ENCODE measurements at regions not wholly inside any gene's neighbourhood (a gene's known extent, or its start where the extent isn't known, plus 50 kb on each side); places are given as distances from the start of the nearest gene placed in this dataset.

DNA sequence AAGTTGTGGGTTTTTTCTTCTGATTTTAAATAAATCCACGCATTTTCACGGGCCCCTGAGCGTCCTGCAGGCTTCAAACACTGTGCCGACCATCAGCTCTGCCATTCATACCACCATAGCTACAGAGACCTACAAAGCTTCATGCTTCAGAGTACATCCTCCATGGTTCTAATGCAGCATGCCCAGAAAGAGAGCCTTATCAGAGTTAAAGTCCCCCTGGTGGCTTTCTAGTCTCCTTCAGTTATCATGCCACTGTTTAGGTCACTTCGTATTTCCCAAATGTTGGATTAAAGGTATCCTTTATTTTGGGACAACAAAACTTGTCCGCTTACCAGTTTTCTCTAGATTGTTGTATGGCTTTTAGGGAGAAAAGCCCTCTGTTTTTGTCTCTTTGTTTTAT lies 66.7 kb upstream of the VCX2 start:
- Histone ChIP-seq H3K27me3 (ENCODE audit: insufficient read depth, low read length, poor library complexity, severe bottlenecking) (no peaks in the 10 kb centered on the region), H4K20me1 (ENCODE audit: insufficient read depth, low read length, poor library complexity, severe bottlenecking) (no peaks in the 10 kb centered on the region), H3K9me3 (ENCODE audit: insufficient read depth, low read depth, low read length) (no peaks in the 10 kb centered on the region), H3K4me1 (ENCODE audit: insufficient read depth, low read length, poor library complexity, severe bottlenecking) (no peaks in the 10 kb centered on the region), H3K9me2 (replicated peaks; ENCODE audit: low read depth, low read length) (no peaks in the 10 kb centered on the region), H3K4me3 (ENCODE audit: low read length, poor library complexity, severe bottlenecking) (no peak overlapping the region), H3K79me2 (ENCODE audit: insufficient read depth, low read length) (no peaks in the 10 kb centered on the region), H3K4me2 (ENCODE audit: low read depth, low read length, poor library complexity, severe bottlenecking) (no peak overlapping the region), H3K9ac (ENCODE audit: low read depth, low read length, poor library complexity, severe bottlenecking) (no peak overlapping the region), H3K36me3 (ENCODE audit: insufficient read depth, low read length) (no peaks in the 10 kb centered on the region), H2AFZ (ENCODE audit: low read length) (no peak overlapping the region), H3F3A (ENCODE audit: low read depth) (no peaks in the 10 kb centered on the region)
- TF ChIP-seq, protein P1, sequence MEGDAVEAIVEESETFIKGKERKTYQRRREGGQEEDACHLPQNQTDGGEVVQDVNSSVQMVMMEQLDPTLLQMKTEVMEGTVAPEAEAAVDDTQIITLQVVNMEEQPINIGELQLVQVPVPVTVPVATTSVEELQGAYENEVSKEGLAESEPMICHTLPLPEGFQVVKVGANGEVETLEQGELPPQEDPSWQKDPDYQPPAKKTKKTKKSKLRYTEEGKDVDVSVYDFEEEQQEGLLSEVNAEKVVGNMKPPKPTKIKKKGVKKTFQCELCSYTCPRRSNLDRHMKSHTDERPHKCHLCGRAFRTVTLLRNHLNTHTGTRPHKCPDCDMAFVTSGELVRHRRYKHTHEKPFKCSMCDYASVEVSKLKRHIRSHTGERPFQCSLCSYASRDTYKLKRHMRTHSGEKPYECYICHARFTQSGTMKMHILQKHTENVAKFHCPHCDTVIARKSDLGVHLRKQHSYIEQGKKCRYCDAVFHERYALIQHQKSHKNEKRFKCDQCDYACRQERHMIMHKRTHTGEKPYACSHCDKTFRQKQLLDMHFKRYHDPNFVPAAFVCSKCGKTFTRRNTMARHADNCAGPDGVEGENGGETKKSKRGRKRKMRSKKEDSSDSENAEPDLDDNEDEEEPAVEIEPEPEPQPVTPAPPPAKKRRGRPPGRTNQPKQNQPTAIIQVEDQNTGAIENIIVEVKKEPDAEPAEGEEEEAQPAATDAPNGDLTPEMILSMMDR (conservative IDR thresholded peaks at IDR 0.05; ENCODE audit: low read length): no peak
- TF ChIP-seq EZH2phosphoT487 (IDR thresholded peaks at IDR 0.05; ENCODE audit: borderline replicate concordance): no peak

DNA sequence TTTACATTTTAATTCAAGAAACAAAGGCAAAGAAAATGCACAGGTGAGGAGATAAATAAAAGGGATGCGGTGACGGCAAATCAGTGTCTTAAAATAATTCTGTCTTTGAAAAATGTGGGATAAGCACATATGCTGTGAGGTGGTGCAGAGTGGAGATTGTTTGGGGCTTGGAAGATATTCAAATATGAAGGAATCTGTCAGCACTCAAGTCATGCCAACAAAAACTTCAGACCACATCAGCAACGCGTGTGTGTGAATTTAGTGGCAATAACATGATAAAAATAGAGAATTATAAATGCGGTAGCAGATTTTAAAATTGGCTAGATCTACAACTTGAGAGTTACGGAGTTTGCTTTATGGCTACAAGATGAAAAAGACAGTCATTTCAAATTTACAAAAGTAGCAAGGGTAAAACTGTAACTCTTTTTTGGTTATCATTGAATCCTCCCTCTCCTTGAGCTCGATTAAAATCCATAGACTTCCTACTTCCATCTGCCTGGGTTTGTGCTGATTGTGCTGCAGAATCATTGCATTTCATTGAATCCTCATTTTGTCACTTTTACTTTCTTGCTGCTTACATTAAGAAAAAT lies 71.5 kb upstream of the VCX2 start:
- Histone ChIP-seq H4K20me1 (ENCODE audit: insufficient read depth, low read length, poor library complexity, severe bottlenecking) (no peaks in the 10 kb centered on the region), H3K4me2 (ENCODE audit: low read depth, low read length, poor library complexity, severe bottlenecking) (no peak overlapping the region), H3F3A (ENCODE audit: low read depth) (no peaks in the 10 kb centered on the region), H3K4me3 (ENCODE audit: low read length, poor library complexity, severe bottlenecking) (no peak overlapping the region), H2AFZ (ENCODE audit: low read length) (no peak overlapping the region), H3K9ac (ENCODE audit: low read depth, low read length, poor library complexity, severe bottlenecking) (no peak overlapping the region), H3K4me1 (ENCODE audit: insufficient read depth, low read length, poor library complexity, severe bottlenecking) (no peaks in the 10 kb centered on the region), H3K36me3 (ENCODE audit: insufficient read depth, low read length) (no peaks in the 10 kb centered on the region), H3K9me3 (ENCODE audit: insufficient read depth, low read depth, low read length) (no peaks in the 10 kb centered on the region), H3K9me2 (replicated peaks; ENCODE audit: low read depth, low read length) (no peaks in the 10 kb centered on the region), H3K79me2 (ENCODE audit: insufficient read depth, low read length) (no peaks in the 10 kb centered on the region), H3K27me3 (ENCODE audit: insufficient read depth, low read length, poor library complexity, severe bottlenecking) (no peaks in the 10 kb centered on the region)
- no peak for TF ChIP-seq EZH2phosphoT487 (IDR thresholded peaks at IDR 0.05; ENCODE audit: borderline replicate concordance)
- TF ChIP-seq, protein P1 (conservative IDR thresholded peaks at IDR 0.05; ENCODE audit: low read length): no peak

DNA sequence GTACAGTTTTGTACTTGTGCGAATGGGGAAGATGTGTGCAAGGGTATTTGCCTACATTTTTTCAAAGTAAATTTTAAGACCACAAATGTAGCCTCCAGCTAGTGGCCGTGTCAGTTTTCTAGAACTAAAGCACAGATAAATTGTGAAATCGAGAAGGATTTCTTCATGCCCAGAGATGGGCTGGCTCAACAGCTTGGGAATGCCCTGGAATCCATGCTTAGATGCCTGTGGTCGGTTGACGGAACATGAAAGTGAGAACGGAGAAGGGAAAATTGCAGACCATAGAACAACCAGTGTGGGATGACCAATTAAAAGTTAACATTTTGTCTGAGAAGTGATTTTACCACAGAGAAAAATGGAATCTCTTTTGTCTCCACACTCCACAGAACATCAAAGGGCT lies 73.2 kb upstream of the VCX2 start:
- TF ChIP-seq, protein P1 (conservative IDR thresholded peaks at IDR 0.05; ENCODE audit: low read length): no peak
- TF ChIP-seq EZH2phosphoT487 (IDR thresholded peaks at IDR 0.05; ENCODE audit: borderline replicate concordance): no peak
- H2AFZ ChIP-seq (ENCODE audit: low read length): no peak overlapping the region
- no peaks in the 10 kb centered on the region for H3K27me3 ChIP-seq (ENCODE audit: insufficient read depth, low read length, poor library complexity, severe bottlenecking)
- no peak overlapping the region for H3K4me3 ChIP-seq (ENCODE audit: low read length, poor library complexity, severe bottlenecking)
- H3K9me2 ChIP-seq (replicated peaks; ENCODE audit: low read depth, low read length): no peaks in the 10 kb centered on the region
- H4K20me1 ChIP-seq (ENCODE audit: insufficient read depth, low read length, poor library complexity, severe bottlenecking): no peaks in the 10 kb centered on the region
- H3K4me2 ChIP-seq (ENCODE audit: low read depth, low read length, poor library complexity, severe bottlenecking): no peak overlapping the region
- no peak overlapping the region for H3K9ac ChIP-seq (ENCODE audit: low read depth, low read length, poor library complexity, severe bottlenecking)
- no peaks in the 10 kb centered on the region for H3K9me3 ChIP-seq (ENCODE audit: insufficient read depth, low read depth, low read length)
- no peaks in the 10 kb centered on the region for H3K4me1 ChIP-seq (ENCODE audit: insufficient read depth, low read length, poor library complexity, severe bottlenecking)
- no peaks in the 10 kb centered on the region for H3K79me2 ChIP-seq (ENCODE audit: insufficient read depth, low read length)
- H3K36me3 ChIP-seq (ENCODE audit: insufficient read depth, low read length): no peaks in the 10 kb centered on the region
- no peaks in the 10 kb centered on the region for H3F3A ChIP-seq (ENCODE audit: low read depth)

Data from Loucy (cell line).